Keratinocyte (primary cell): ENCODE measurements at regions not wholly inside any gene's neighbourhood (a gene's known extent, or its start where the extent isn't known, plus 50 kb on each side); places are given as distances from the start of the nearest gene placed in this dataset.

Source experiments
- EZH2 ChIP-seq: IDR thresholded peaks from one replicate; pipeline ENCODE4 v1.6.1; 2012; ENCODE audit warnings: inconsistent platforms, mild to moderate bottlenecking, low read length, moderate library complexity
- TF ChIP-seq, protein P1 (sequence below), 3 experiments: IDR thresholded peaks in 1 of 3; conservative IDR thresholded peaks in 1 of 3; optimal IDR thresholded peaks in 1 of 3; 2 replicates in 2 of 3; 3 replicates in 1 of 3; pipeline versions ENCODE3 to v1.5.1; 2011; ENCODE audit warnings: low read length in 3 of 3, mild to moderate bottlenecking in 3 of 3, moderate library complexity in 2 of 3, control low read depth in 1 of 3, inconsistent platforms in 1 of 3; ENCODE audit not compliant: insufficient read depth in 2 of 3; ENCODE audit errors: extremely low read depth in 1 of 3

DNA sequence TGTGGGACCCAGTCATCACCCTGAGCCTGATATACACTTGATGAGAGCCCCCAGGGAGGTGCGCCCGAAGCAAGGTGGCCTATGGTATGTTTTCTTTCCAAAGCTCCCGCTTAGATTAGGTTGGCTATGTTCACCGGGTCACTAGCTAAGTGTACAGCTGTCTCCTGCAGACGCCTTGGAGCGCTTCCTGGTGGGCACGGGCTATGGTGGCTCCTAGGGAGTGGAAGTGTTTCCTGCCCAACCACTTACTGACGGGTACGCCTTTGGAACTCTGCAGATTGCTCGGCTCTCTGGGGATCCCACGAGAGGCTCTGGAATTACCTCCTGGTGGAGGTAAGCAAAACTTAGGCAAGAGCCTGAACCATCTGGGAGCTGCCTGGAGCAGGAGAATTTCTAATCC, 83.6 kb upstream of the CXCL12 start:
- TF ChIP-seq, protein P1, sequence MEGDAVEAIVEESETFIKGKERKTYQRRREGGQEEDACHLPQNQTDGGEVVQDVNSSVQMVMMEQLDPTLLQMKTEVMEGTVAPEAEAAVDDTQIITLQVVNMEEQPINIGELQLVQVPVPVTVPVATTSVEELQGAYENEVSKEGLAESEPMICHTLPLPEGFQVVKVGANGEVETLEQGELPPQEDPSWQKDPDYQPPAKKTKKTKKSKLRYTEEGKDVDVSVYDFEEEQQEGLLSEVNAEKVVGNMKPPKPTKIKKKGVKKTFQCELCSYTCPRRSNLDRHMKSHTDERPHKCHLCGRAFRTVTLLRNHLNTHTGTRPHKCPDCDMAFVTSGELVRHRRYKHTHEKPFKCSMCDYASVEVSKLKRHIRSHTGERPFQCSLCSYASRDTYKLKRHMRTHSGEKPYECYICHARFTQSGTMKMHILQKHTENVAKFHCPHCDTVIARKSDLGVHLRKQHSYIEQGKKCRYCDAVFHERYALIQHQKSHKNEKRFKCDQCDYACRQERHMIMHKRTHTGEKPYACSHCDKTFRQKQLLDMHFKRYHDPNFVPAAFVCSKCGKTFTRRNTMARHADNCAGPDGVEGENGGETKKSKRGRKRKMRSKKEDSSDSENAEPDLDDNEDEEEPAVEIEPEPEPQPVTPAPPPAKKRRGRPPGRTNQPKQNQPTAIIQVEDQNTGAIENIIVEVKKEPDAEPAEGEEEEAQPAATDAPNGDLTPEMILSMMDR (optimal IDR thresholded peaks at IDR 0.05 in 1 of 3, IDR thresholded peaks at IDR 0.05 in 1 of 3, conservative IDR thresholded peaks at IDR 0.05 in 1 of 3; ENCODE audit: extremely low read depth in 1 of 3, insufficient read depth in 2 of 3, low read length in 3 of 3), result no peak
- TF ChIP-seq EZH2, result no peak
